ENCODE measurements at regions not wholly inside any gene's neighbourhood (a gene's known extent, or its start where the extent isn't known, plus 50 kb on each side); places are given as distances from the start of the nearest gene placed in this dataset.

DNA sequence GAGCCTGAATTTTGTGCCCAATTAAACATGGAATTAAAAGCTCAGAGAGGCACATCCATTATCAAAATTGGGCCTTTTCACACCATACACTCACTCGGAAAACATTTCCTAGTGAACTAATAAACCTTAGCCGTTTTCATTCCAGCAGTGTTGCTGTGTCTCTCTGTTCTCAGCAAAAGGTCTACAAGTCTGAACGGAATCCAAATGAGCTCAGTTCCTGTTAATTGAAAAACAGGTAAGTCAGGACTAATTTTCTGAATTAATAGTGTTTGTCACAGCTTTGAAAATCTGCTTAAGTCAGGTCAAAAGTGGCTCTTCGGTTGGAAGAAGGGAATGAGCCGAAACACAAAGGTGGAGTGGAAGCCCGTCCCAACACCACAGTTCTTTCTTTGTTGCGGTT lies 163.3 kb upstream of the RALGAPA2 start:
- FAIRE-seq (no peak), DNase-seq (ENCODE audit: low read depth in 1 of 2, low spot score in 1 of 2) (no peak), ATAC-seq (no peak)
- POLR2A ChIA-PET: no interaction called here
- H3K4me2 ChIP-seq: no peak overlapping the region
- TF ChIP-seq, protein P1, sequence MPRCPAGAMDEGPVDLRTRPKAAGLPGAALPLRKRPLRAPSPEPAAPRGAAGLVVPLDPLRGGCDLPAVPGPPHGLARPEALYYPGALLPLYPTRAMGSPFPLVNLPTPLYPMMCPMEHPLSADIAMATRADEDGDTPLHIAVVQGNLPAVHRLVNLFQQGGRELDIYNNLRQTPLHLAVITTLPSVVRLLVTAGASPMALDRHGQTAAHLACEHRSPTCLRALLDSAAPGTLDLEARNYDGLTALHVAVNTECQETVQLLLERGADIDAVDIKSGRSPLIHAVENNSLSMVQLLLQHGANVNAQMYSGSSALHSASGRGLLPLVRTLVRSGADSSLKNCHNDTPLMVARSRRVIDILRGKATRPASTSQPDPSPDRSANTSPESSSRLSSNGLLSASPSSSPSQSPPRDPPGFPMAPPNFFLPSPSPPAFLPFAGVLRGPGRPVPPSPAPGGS (IDR thresholded peaks at IDR 0.05): no peak
- TF ChIP-seq RAD21 (conservative IDR thresholded peaks at IDR 0.05 in 1 of 2, IDR thresholded peaks at IDR 0.05 in 1 of 2): no peak
- TF ChIP-seq HOXB5 (CRISPR knock-in tag; IDR thresholded peaks at IDR 0.05): no peak
- no peak for TF ChIP-seq ZSCAN20 (CRISPR knock-in tag; IDR thresholded peaks at IDR 0.05)
- TF ChIP-seq FOSB (CRISPR knock-in tag; IDR thresholded peaks at IDR 0.05): no peak
- TF ChIP-seq TP53 (CRISPR knock-in tag; IDR thresholded peaks at IDR 0.05): no peak
- no peak for TF ChIP-seq CEBPB (IDR thresholded peaks at IDR 0.05)
- TF ChIP-seq POLR2AphosphoS2 (conservative IDR thresholded peaks at IDR 0.05; ENCODE audit: low read length): no peak
- TF ChIP-seq HEYL (CRISPR knock-in tag; IDR thresholded peaks at IDR 0.05): no peak
- no peak for TF ChIP-seq EHMT2 (IDR thresholded peaks at IDR 0.05; ENCODE audit: low read depth)
- TF ChIP-seq, protein P2, sequence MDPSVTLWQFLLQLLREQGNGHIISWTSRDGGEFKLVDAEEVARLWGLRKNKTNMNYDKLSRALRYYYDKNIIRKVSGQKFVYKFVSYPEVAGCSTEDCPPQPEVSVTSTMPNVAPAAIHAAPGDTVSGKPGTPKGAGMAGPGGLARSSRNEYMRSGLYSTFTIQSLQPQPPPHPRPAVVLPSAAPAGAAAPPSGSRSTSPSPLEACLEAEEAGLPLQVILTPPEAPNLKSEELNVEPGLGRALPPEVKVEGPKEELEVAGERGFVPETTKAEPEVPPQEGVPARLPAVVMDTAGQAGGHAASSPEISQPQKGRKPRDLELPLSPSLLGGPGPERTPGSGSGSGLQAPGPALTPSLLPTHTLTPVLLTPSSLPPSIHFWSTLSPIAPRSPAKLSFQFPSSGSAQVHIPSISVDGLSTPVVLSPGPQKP (IDR thresholded peaks at IDR 0.05; ENCODE audit: low read depth, low read length): no peak
- TF ChIP-seq HMGXB4 (CRISPR knock-in tag; IDR thresholded peaks at IDR 0.05; ENCODE audit: borderline replicate concordance): no peak
- no peak for TF ChIP-seq TFCP2L1 (CRISPR knock-in tag; IDR thresholded peaks at IDR 0.05)
- TF ChIP-seq, protein P3, sequence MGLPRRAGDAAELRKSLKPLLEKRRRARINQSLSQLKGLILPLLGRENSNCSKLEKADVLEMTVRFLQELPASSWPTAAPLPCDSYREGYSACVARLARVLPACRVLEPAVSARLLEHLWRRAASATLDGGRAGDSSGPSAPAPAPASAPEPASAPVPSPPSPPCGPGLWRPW (IDR thresholded peaks at IDR 0.05): no peak
- TF ChIP-seq NR3C1 (IDR thresholded peaks at IDR 0.05): no peak
- no peak for TF ChIP-seq EHF (CRISPR knock-in tag; IDR thresholded peaks at IDR 0.05)
- TF ChIP-seq CBX2 (IDR thresholded peaks at IDR 0.05; ENCODE audit: borderline replicate concordance, low read depth): no peak
- TF ChIP-seq CHD2 (IDR thresholded peaks at IDR 0.05; ENCODE audit: low read length, partially characterized antibody): no peak
- TF ChIP-seq CTCF (IDR thresholded peaks at IDR 0.05): no peak
- no peak for TF ChIP-seq KDM1A (IDR thresholded peaks at IDR 0.05; ENCODE audit: low read depth)
- no peak overlapping the region for H3K27ac ChIP-seq
- no peaks in the 10 kb centered on the region for H3K4me1 ChIP-seq
- 22% methylated on average over 7 of the region's 7 CpGs for WGBS (ENCODE audit: missing lambda C conversion rate)
- no peak overlapping the region for H3K4me3 ChIP-seq
- CTCF ChIA-PET: interaction anchor here (0.9 to 4.5 kb wide), 9 partner anchors 8 to 629 kb away, joined by 3 to 28 read pairs (median 5); no protein-coding TSS in a partner anchor
- H3K9me3 ChIP-seq: no peaks in the 10 kb centered on the region

DNA sequence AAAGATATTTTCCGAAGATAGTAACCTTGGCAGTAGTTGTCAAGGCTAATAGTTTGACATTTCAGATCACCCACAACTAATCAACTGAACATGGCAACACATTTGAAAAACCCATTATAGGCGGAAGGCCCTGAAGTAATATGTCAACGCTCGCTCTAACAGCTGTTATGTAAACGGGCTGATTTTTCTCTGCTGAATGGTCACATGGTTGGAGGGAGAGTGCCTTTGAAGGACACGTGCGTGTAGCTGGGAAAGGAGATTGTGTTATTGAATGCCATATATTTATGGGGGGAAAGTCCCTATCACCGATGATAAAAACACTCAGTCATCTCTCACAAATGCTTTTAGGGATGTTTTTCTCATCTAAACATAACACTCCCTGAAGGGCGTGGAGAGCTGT lies 160.0 kb upstream of the RALGAPA2 start:
- H3K9me3 ChIP-seq: no peaks in the 10 kb centered on the region
- H3K4me3 ChIP-seq: no peak overlapping the region
- ATAC-seq: no peak
- no peak for TF ChIP-seq MAX (IDR thresholded peaks at IDR 0.05)
- TF ChIP-seq CBX8 (IDR thresholded peaks at IDR 0.05): no peak
- TF ChIP-seq MAFK (IDR thresholded peaks at IDR 0.05; ENCODE audit: partially characterized antibody): no peak
- no peak for TF ChIP-seq RARB (CRISPR knock-in tag; IDR thresholded peaks at IDR 0.05)
- TF ChIP-seq JUN (IDR thresholded peaks at IDR 0.05): no peak
- TF ChIP-seq JUNB (IDR thresholded peaks at IDR 0.05): no peak
- TF ChIP-seq ZFP36 (IDR thresholded peaks at IDR 0.05; ENCODE audit: borderline replicate concordance, partially characterized antibody): no peak
- DNase-seq (ENCODE audit: low read depth in 1 of 2, low spot score in 1 of 2): no peak
- CTCF ChIA-PET: interaction anchor here (0.6 to 1.7 kb wide), 5 partner anchors 8 to 633 kb away, joined by 3 to 6 read pairs (median 6); no protein-coding TSS in a partner anchor
- no peak overlapping the region for H3K4me2 ChIP-seq
- POLR2A ChIA-PET: no interaction called here
- 31% methylated on average over 9 of the region's 9 CpGs for WGBS (ENCODE audit: missing lambda C conversion rate)
- FAIRE-seq: no peak
- no peak overlapping the region for H3K27ac ChIP-seq
- no peaks in the 10 kb centered on the region for H3K4me1 ChIP-seq
